Glutamatergic neuron (in vitro differentiated cells): ENCODE measurements at regions not wholly inside any gene's neighbourhood (a gene's known extent, or its start where the extent isn't known, plus 50 kb on each side); places are given as distances from the start of the nearest gene placed in this dataset.

Experiments used
- DNase-seq: peaks from one replicate; pipeline ENCODE4 v3.0.0; 2022
- H3K27ac Mint-ChIP-seq: one replicate; pipeline ENCODE4 v1.8.0; 2020; ENCODE audit warnings: mild to moderate bottlenecking, mixed read lengths, inconsistent platforms; ENCODE audit not compliant: unreplicated experiment
- H3K27me3 Mint-ChIP-seq: one replicate; pipeline ENCODE4 v1.8.0; 2020; ENCODE audit warnings: mild to moderate bottlenecking, moderate library complexity, mixed read lengths, inconsistent platforms; ENCODE audit not compliant: unreplicated experiment
- H3K36me3 Mint-ChIP-seq: one replicate; pipeline ENCODE4 v1.8.0; 2020; ENCODE audit warnings: mild to moderate bottlenecking, mixed read lengths, inconsistent platforms; ENCODE audit not compliant: unreplicated experiment
- H3K4me1 Mint-ChIP-seq: one replicate; pipeline ENCODE4 v1.8.0; 2020; ENCODE audit warnings: mild to moderate bottlenecking, low read depth, mixed read lengths, inconsistent platforms; ENCODE audit not compliant: unreplicated experiment
- H3K4me3 Mint-ChIP-seq: one replicate; pipeline ENCODE4 v1.8.0; 2020; ENCODE audit warnings: mild to moderate bottlenecking, mixed read lengths, inconsistent platforms; ENCODE audit not compliant: unreplicated experiment
- H3K9me3 Mint-ChIP-seq: one replicate; pipeline ENCODE4 v1.8.0; 2020; ENCODE audit warnings: mild to moderate bottlenecking, moderate library complexity, mixed read lengths, inconsistent platforms; ENCODE audit not compliant: unreplicated experiment
- CTCF ChIP-seq: fragments of 200-600 bp; sonication (generic); IDR thresholded peaks from one replicate; pipeline ENCODE4 v1.5.0; 2021; ENCODE audit not compliant: partially characterized antibody, unreplicated experiment

DNA sequence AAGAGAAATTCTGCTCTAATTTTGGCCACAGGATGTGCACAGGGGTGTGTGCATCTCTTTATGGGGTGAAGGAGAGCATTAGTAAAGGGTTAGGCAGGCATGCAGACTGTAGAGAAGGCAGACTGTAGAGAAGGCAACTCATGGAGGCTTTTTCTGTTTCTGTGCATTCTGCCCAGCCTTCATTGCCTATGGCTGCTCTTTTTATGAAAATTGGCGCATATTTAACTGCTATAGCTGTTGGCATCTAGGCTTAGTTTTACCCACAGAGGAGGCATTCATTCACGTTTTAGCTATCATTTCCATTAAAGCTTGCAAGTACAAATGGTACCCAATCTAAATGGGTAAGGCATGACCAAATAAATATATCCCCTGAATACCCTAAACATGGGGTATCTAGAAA is 286.8 kb upstream of the ID4 start:
- Mint-ChIP-seq H3K36me3 (no peaks in the 10 kb centered on the region), H3K4me1 (peaks cover 2% of the 10 kb centered on the region), H3K27ac (no peak overlapping the region), H3K4me3 (no peak overlapping the region), H3K9me3 (no peaks in the 10 kb centered on the region), H3K27me3 (no peaks in the 10 kb centered on the region)
- no peak for TF ChIP-seq CTCF
- no peak for DNase-seq

DNA sequence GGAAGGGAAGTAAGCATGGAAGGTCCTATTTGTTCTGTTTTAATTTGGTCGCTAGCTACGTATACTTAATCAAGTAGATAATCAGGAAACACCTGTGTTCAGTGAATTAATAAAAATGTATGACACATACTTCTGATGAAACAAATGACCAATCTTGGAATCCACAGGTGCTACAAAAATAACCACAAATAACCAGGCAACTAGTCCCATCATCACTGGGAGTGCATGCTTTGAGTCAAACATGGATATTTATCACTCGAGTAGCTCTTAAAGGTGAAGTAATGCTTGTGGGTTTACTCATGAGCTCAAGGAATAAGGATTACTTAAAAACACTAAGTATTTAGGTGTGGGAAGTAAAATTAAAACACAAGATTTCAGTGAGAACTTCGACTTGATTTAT is 285.6 kb upstream of the ID4 start:
- H3K27ac Mint-ChIP-seq, result no peak overlapping the region
- no peaks in the 10 kb centered on the region for H3K36me3 Mint-ChIP-seq
- TF ChIP-seq CTCF, result no peak
- DNase-seq, result no peak
- no peaks in the 10 kb centered on the region for H3K9me3 Mint-ChIP-seq
- no peaks in the 10 kb centered on the region for H3K27me3 Mint-ChIP-seq
- peaks cover 2% of the 10 kb centered on the region for H3K4me1 Mint-ChIP-seq
- H3K4me3 Mint-ChIP-seq, result no peak overlapping the region

- no peak for DNase-seq
- Mint-ChIP-seq H3K9me3 (no peaks in the 10 kb centered on the region), H3K27ac (no peak overlapping the region)
Observed at GRCh38 chr6:19552076-19552475, 285.1 kb upstream of the ID4 start.

DNA sequence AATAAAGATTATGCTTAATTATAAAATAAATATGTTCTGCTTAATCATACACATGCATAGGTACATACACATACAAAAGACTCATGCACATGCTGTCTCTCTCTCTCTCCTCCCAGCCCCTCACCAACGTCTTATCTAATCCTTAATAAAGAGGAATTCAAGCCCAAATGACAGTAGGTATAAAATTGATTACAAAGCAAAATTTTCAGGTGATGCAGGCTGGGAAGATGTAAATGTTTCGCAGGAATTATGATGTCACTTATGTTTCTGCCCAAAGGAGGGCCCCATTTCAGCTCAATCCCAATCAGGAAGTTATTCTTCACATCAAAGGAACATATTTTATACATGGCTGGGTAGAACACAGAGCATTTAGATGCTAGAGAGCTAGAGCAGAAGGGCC is 284.6 kb upstream of the ID4 start:
- H3K36me3 Mint-ChIP-seq, result no peaks in the 10 kb centered on the region
- no peaks in the 10 kb centered on the region for H3K27me3 Mint-ChIP-seq
- H3K4me1 Mint-ChIP-seq, result peaks cover 2% of the 10 kb centered on the region
- no peak for DNase-seq
- H3K27ac Mint-ChIP-seq, result no peak overlapping the region
- no peak overlapping the region for H3K4me3 Mint-ChIP-seq
- no peak for TF ChIP-seq CTCF
- H3K9me3 Mint-ChIP-seq, result no peaks in the 10 kb centered on the region

More at GRCh38 chr6:19552076-19552475, 285.1 kb upstream of the ID4 start:
- no peaks in the 10 kb centered on the region for H3K36me3 Mint-ChIP-seq
- no peak overlapping the region for H3K4me3 Mint-ChIP-seq
- H3K4me1 Mint-ChIP-seq, result peaks cover 2% of the 10 kb centered on the region
- H3K27me3 Mint-ChIP-seq, result no peaks in the 10 kb centered on the region
- no peak for TF ChIP-seq CTCF

- no peaks in the 10 kb centered on the region for H3K36me3 Mint-ChIP-seq
- peaks cover 2% of the 10 kb centered on the region for H3K4me1 Mint-ChIP-seq
- TF ChIP-seq CTCF, result no peak
- no peak overlapping the region for H3K4me3 Mint-ChIP-seq
- H3K27ac Mint-ChIP-seq, result no peak overlapping the region
- no peaks in the 10 kb centered on the region for H3K27me3 Mint-ChIP-seq
- DNase-seq, result no peak
- no peaks in the 10 kb centered on the region for H3K9me3 Mint-ChIP-seq
Observed at GRCh38 chr6:19554356-19555225, 282.6 kb upstream of the ID4 start.
